Naive thymus-derived CD4-positive, alpha-beta T cell (primary cell): ENCODE measurements at regions not wholly inside any gene's neighbourhood (a gene's known extent, or its start where the extent isn't known, plus 50 kb on each side); places are given as distances from the start of the nearest gene placed in this dataset.
A peak's percentile ranks its signal among the peaks of the same experiment; 100 is the strongest.

Experiments
- ATAC-seq: fragments of 150-1000 bp; cut with Tn5 transposase; 2 replicates; pipeline ENCODE4 v1.10.0; 2021; ENCODE audit warnings: mild to moderate bottlenecking, moderate library complexity
- CTCF ChIA-PET: fragments of 350-600 bp; sonication (Branson Sonifier 250); formaldehyde crosslinking; loops from one replicate; lab custom pipeline; 2021; ENCODE audit warnings: antibody characterized with exemption; lab: Charles Lee
- POLR2A ChIA-PET: fragments of 350-600 bp; sonication (Branson Sonifier 250); formaldehyde crosslinking; loops from one replicate; lab custom pipeline; 2021; ENCODE audit warnings: antibody characterized with exemption, inconsistent platforms; lab: Charles Lee
- DNase-seq, 9 donors: peaks; one replicate each; pipeline versions ENCODE4 v3.0.0 to v3.0.0-alpha.2; 2020 to 2022; ENCODE audit warnings: mixed read lengths in 1 of 9
- H3K27ac ChIP-seq: one replicate; pipeline ENCODE4 v1.7.0; 2013; ENCODE audit warnings: mild to moderate bottlenecking, low read depth, low read length, moderate library complexity
- H3K27me3 ChIP-seq, 2 donors: one replicate each; pipeline ENCODE4 v1.7.0; 2013; ENCODE audit warnings: low read length in 2 of 2, mild to moderate bottlenecking in 2 of 2, moderate library complexity in 2 of 2; ENCODE audit not compliant: control insufficient read depth in 2 of 2, insufficient read depth in 2 of 2
- H3K36me3 ChIP-seq, 3 experiments: 1 replicate in 2 of 3; 2 replicates in 1 of 3; pipeline ENCODE4 v1.7.0; 2013; ENCODE audit warnings: low read length in 3 of 3, mild to moderate bottlenecking in 3 of 3, moderate library complexity in 1 of 3; ENCODE audit not compliant: insufficient read depth in 3 of 3, control insufficient read depth in 2 of 3
- H3K4me1 ChIP-seq, 2 donors: one replicate each; pipeline ENCODE4 v1.7.0; 2013; ENCODE audit warnings: low read length in 2 of 2, mild to moderate bottlenecking in 2 of 2, moderate library complexity in 1 of 2; ENCODE audit not compliant: control insufficient read depth in 2 of 2, insufficient read depth in 2 of 2
- H3K4me3 ChIP-seq: 2 replicates; pipeline ENCODE4 v1.7.0; 2013; ENCODE audit warnings: mild to moderate bottlenecking, low read length
- H3K9me3 ChIP-seq, 3 experiments: 1 replicate in 2 of 3; 2 replicates in 1 of 3; pipeline ENCODE4 v1.7.0; 2013; ENCODE audit warnings: low read length in 3 of 3; ENCODE audit not compliant: control insufficient read depth in 2 of 3
- H3K27ac Mint-ChIP-seq, 9 donors: one replicate each; pipeline ENCODE4 v1.8.0; 2020 to 2022; ENCODE audit warnings: mixed read lengths in 9 of 9, mild to moderate bottlenecking in 8 of 9, moderate library complexity in 5 of 9, inconsistent platforms in 2 of 9
- H3K27me3 Mint-ChIP-seq, 5 donors: one replicate each; pipeline ENCODE4 v1.8.0; 2021 to 2022; ENCODE audit warnings: mixed read lengths in 5 of 5, mild to moderate bottlenecking in 1 of 5
- H3K36me3 Mint-ChIP-seq, 5 donors: one replicate each; pipeline ENCODE4 v1.8.0; 2020 to 2022; ENCODE audit warnings: mixed read lengths in 5 of 5, mild to moderate bottlenecking in 3 of 5, inconsistent platforms in 1 of 5
- H3K4me1 Mint-ChIP-seq, 7 donors: one replicate each; pipeline ENCODE4 v1.8.0; 2020 to 2022; ENCODE audit warnings: mixed read lengths in 7 of 7, mild to moderate bottlenecking in 3 of 7, inconsistent platforms in 1 of 7
- H3K4me3 Mint-ChIP-seq, 10 donors: one replicate each; pipeline ENCODE4 v1.8.0; 2020 to 2022; ENCODE audit warnings: mild to moderate bottlenecking in 10 of 10, mixed read lengths in 10 of 10, moderate library complexity in 6 of 10, inconsistent platforms in 2 of 10
- H3K9me3 Mint-ChIP-seq, 11 donors: one replicate each; pipeline ENCODE4 v1.8.0; 2020 to 2022; ENCODE audit warnings: mixed read lengths in 11 of 11, mild to moderate bottlenecking in 4 of 11, inconsistent platforms in 1 of 11, moderate library complexity in 1 of 11
- intact Hi-C, 2 donors: fragments of 100-400 bp; cut with micrococcal nuclease; formaldehyde crosslinking; loops; one replicate each; pipeline ENCODE4 v1.15.1; 2023

DNA sequence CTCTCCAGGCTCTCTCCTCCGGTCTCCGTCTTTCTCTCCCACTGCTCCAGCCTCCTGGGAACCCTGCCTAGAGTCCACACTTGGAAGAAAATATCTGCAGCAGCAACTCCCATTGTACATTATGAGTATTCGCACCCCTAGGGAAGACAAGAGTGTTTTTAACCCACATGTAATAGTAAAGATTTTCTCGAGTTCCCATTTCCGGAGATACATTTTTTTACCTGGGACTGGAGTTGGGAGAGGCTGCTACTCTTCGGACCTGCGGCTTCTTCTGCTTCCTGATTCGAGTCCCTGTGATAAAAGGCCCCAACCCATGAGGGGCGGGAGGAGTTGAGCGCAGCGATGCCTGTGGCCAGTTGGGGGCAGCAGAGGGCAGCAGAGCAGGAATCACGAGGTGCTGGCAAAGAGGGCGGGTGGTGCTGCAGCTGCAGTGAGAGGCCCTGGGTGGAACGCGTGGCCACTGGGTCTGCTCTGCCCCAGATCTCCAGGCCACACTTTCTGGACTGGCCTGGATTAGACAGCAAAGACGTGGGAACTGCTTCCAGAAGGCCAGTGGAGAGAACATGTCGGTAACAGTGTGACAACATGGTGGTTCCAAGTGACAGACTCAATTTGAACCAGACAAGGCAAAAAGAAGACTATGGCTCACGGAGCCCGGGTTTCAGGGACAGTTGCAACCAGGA lies 221.0 kb upstream of the CSF3R start:
- intact Hi-C loops = loop anchor here in 1 of 2 donors (5.0 kb wide), 1 partner anchor 619 kb away; no protein-coding TSS in a partner anchor
- DNase-seq (peak in 7 of 9 donors; percentile 25 to 71 (median 28)), ATAC-seq (peak; percentile 83)
- POLR2A ChIA-PET = no interaction called here
- H3K4me3 Mint-ChIP-seq = no peak overlapping the region
- H3K36me3 ChIP-seq = no peaks in the 10 kb centered on the region
- H3K27ac Mint-ChIP-seq = no peak overlapping the region
- no peaks in the 10 kb centered on the region for H3K9me3 ChIP-seq
- no peaks in the 10 kb centered on the region for H3K9me3 Mint-ChIP-seq
- H3K4me1 ChIP-seq = no peaks in the 10 kb centered on the region
- peaks cover 22 to 51% (median 38%) of the 10 kb centered on the region in 5 donors for H3K27me3 Mint-ChIP-seq
- H3K27ac ChIP-seq = no peak overlapping the region
- H3K36me3 Mint-ChIP-seq = no peaks in the 10 kb centered on the region
- peaks cover 0 to 3% of the 10 kb centered on the region in 2 donors for H3K27me3 ChIP-seq
- CTCF ChIA-PET = no interaction called here
- H3K4me3 ChIP-seq = no peak overlapping the region
- peaks cover 0 to 10% (median 7%) of the 10 kb centered on the region in 7 donors for H3K4me1 Mint-ChIP-seq

DNA sequence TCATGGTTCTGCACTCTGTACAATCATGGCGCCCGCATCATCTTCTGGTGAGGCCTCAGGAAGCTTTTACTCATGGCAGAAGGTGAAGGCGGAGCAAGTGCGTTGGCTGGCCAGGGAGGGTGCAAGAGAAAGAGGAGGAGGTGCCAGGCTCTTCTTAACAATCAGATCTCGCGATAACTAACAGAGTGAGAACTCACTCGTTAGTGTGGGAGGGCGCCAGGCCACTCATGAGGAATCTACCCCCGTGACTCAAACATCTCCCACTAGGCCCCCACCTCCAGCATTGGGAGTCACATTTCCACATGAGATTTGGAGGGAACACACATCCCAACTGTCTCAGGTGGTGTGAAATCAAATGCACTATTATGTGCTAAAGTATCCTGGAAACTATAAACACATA lies 220.2 kb upstream of the CSF3R start:
- ChIA-PET POLR2A (no interaction called here), CTCF (no interaction called here)
- DNase-seq (no peak), ATAC-seq (no peak)
- no peaks in the 10 kb centered on the region for H3K9me3 ChIP-seq
- intact Hi-C loops = loop anchor here in 1 of 2 donors (5.0 kb wide), 1 partner anchor 619 kb away; no protein-coding TSS in a partner anchor
- H3K27me3 Mint-ChIP-seq = peaks cover 23 to 47% (median 37%) of the 10 kb centered on the region in 5 donors
- H3K9me3 Mint-ChIP-seq = no peaks in the 10 kb centered on the region
- H3K4me3 Mint-ChIP-seq = no peak overlapping the region
- no peak overlapping the region for H3K27ac ChIP-seq
- H3K36me3 ChIP-seq = no peaks in the 10 kb centered on the region
- peaks cover 0 to 3% of the 10 kb centered on the region in 2 donors for H3K27me3 ChIP-seq
- peaks cover 0 to 10% (median 7%) of the 10 kb centered on the region in 7 donors for H3K4me1 Mint-ChIP-seq
- no peaks in the 10 kb centered on the region for H3K36me3 Mint-ChIP-seq
- H3K27ac Mint-ChIP-seq = no peak overlapping the region
- no peak overlapping the region for H3K4me3 ChIP-seq
- H3K4me1 ChIP-seq = no peaks in the 10 kb centered on the region

DNA sequence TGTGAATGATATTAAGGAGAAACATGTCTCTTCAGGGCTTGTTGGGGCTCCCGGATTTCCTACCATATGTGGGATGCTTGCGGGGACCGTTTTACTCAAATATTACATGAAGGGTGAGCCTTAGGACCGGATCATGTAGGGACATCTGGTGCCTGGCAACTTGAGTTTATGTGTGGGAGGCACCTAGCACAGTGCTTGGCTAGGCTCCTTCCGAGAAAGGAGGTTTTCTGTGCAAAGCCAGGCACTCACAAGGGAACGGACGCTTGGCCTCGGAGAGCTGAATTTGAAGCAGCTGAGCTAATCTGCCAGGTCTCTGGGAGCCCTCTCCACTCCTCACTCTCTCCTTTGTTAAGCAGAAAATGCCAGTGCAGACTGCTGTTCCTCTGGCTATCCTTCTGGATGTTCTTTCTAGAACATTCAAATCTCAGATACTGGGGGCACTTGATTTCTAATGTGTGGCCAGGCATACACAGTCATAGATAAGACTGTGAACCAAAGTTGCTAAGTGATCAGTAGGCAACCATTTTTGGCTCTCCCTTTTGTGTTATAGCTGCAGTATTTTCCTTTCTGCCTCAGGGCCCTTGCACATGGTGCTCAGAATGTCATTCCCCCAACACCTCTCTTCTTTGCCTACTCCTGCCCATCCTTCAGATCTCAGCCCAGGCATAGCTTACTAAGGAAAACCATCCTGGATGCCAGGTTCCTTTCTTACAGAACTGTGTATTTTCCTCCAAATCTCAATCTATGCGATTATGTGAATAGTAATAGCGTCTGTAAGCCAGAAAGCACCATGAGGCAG lies 216.6 kb upstream of the CSF3R start:
- no peaks in the 10 kb centered on the region for H3K36me3 Mint-ChIP-seq
- POLR2A ChIA-PET = no interaction called here
- H3K4me3 ChIP-seq = no peak overlapping the region

DNA sequence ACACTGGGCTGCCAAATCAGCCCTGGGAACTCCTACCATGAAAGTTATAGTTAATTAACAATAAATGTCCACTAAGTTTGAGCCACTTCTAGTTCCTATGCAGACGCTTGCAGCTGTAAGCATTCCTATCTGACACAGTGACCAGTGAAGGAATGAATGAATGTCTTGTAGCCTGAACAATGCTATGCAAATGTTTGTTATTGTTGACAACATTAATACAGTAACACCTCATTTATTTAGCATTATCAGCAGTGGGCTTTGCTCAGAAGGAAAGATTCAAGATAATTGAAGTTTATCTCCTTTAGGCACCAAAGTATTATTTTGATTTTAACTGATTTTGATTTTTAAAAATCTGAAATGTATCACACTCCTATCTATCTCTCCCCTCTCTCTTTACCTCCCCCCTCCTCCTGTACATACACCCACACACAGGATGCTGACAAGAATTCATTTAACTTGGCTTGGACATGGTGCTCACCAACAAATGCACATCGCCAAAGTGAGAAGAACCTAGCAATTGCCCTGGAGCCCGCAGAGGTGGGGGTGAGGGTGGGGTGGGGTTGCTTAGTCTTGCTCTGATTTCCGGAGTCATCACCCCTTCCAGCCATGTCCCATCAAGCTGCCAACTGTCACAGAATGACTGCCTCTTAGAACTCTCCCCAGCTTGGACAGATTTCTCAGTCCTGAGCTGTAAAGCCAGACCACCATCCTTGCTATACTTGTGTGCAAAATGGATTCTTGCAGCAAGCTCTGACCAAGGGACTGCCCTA lies 215.3 kb upstream of the CSF3R start:
- Mint-ChIP-seq H3K4me1 (no peaks in the 10 kb centered on the region), H3K27me3 (peaks cover 14 to 32% (median 27%) of the 10 kb centered on the region in 5 donors), H3K36me3 (no peaks in the 10 kb centered on the region), H3K27ac (no peak overlapping the region), H3K4me3 (no peak overlapping the region), H3K9me3 (no peaks in the 10 kb centered on the region)
- POLR2A ChIA-PET = no interaction called here
- CTCF ChIA-PET = no interaction called here
- H3K27ac ChIP-seq = no peak overlapping the region
- H3K4me1 ChIP-seq = no peaks in the 10 kb centered on the region
- no peaks in the 10 kb centered on the region for H3K9me3 ChIP-seq
- DNase-seq (no peak), ATAC-seq (no peak)
- no peaks in the 10 kb centered on the region for H3K36me3 ChIP-seq
- H3K4me3 ChIP-seq = no peak overlapping the region
- intact Hi-C loops = no loop called here
- H3K27me3 ChIP-seq = no peaks in the 10 kb centered on the region

More for the DNA sequence above, 216.6 kb upstream of the CSF3R start:
- no peaks in the 10 kb centered on the region for H3K9me3 Mint-ChIP-seq
- Histone ChIP-seq H3K36me3 (no peaks in the 10 kb centered on the region), H3K27ac (no peak overlapping the region), H3K4me1 (no peaks in the 10 kb centered on the region), H3K9me3 (no peaks in the 10 kb centered on the region), H3K27me3 (no peaks in the 10 kb centered on the region)
- ATAC-seq = no peak
- H3K4me1 Mint-ChIP-seq = peaks cover 0 to 10% (median 6%) of the 10 kb centered on the region in 7 donors
- intact Hi-C loops = no loop called here
- CTCF ChIA-PET = no interaction called here
- no peak for DNase-seq
- no peak overlapping the region for H3K4me3 Mint-ChIP-seq
- no peak overlapping the region for H3K27ac Mint-ChIP-seq
- H3K27me3 Mint-ChIP-seq = peaks cover 15 to 29% (median 21%) of the 10 kb centered on the region in 5 donors

DNA sequence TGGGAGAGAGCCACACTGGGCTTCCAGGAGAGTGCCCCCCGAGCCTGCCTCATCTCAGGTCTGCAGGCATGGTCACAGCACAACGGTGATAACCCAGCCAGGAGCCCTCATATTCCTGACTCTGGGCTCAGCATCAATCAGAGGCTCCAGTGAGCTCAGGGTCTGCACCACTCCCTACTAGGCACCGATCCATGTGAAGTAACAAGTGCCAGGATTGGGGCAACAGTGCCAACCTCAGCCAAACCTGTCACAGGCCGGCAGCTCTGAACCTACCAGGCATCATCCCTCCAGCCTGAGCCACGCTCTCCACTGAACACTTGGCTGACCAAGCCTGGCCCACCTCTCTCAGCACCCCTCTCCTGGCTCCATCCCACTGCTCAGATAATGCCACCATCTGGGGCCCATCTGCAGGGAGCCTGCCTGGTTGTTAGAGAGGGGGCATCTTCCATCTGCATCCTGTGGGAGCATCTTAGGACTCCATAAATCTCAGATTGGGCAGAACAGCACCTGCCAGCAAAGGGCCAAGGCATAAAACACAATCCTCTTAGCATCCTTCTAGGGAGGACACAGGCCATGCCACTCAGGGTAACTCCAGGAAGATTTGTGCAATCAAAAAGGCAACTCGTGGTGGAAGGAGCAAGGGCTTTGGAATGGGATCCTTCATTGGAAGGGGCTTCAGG lies 213.7 kb upstream of the CSF3R start:
- H3K4me3 Mint-ChIP-seq = no peak overlapping the region
- no peaks in the 10 kb centered on the region for H3K9me3 Mint-ChIP-seq
- H3K27me3 Mint-ChIP-seq = peaks cover 14 to 36% (median 26%) of the 10 kb centered on the region in 5 donors
- Histone ChIP-seq H3K9me3 (no peaks in the 10 kb centered on the region), H3K27ac (no peak overlapping the region), H3K4me3 (no peak overlapping the region), H3K4me1 (no peaks in the 10 kb centered on the region), H3K36me3 (no peaks in the 10 kb centered on the region), H3K27me3 (no peaks in the 10 kb centered on the region)
- no peak overlapping the region for H3K27ac Mint-ChIP-seq
- no peaks in the 10 kb centered on the region for H3K4me1 Mint-ChIP-seq
- no peak for DNase-seq
- H3K36me3 Mint-ChIP-seq = no peaks in the 10 kb centered on the region
- ChIA-PET POLR2A (no interaction called here), CTCF (no interaction called here)
- no peak for ATAC-seq
- intact Hi-C loops = no loop called here

DNA sequence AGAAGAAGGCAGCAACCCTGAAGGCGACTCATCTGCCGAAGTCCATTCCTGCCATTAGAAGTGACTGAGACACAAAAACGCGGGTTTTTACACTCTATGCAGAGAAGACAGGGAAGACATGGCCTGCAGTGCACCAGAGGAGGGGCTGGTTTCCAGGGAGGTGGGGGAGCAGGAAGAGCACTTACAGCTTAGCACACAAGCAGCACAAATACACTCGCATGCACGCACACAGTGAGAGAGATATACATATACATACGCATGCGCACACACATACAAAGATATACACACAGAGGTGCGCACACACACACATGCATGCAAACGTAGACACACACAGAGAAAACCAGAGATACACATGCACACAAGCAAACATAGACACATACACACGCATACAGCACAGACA lies 210.9 kb upstream of the CSF3R start:
- Mint-ChIP-seq H3K4me3 (no peak overlapping the region), H3K36me3 (no peaks in the 10 kb centered on the region), H3K27me3 (peaks cover 10 to 30% (median 21%) of the 10 kb centered on the region in 5 donors), H3K27ac (no peak overlapping the region), H3K9me3 (no peaks in the 10 kb centered on the region), H3K4me1 (no peaks in the 10 kb centered on the region)
- intact Hi-C loops = no loop called here
- Histone ChIP-seq H3K9me3 (no peaks in the 10 kb centered on the region), H3K36me3 (no peaks in the 10 kb centered on the region), H3K4me3 (no peak overlapping the region), H3K27ac (no peak overlapping the region), H3K4me1 (no peaks in the 10 kb centered on the region), H3K27me3 (no peaks in the 10 kb centered on the region)
- ChIA-PET POLR2A (no interaction called here), CTCF (interaction anchor here (0.5 kb wide), 1 partner anchor 34 kb away, joined by 3 read pairs; no protein-coding TSS in a partner anchor)
- no peak for ATAC-seq
- no peak for DNase-seq
